Calu3 (cell line): ENCODE measurements at regions not wholly inside any gene's neighbourhood (a gene's known extent, or its start where the extent isn't known, plus 50 kb on each side); places are given as distances from the start of the nearest gene placed in this dataset.
"Not testable (repeated sequence)": the region's sequence is repeated elsewhere in the genome, so short reads cannot be mapped to it uniquely, and the experiment has no call there.

ENCODE experiments used
- BruUV-seq: library from RNA; stranded (reverse); fragments of 400-500 nt; replicated peaks from 2 replicates; lab custom pipeline; 2021; lab: Mats Ljungman, UMichigan
- CTCF ChIA-PET: fragments of 300-600 bp; sonication (Branson Sonifier 250); formaldehyde crosslinking; loops from one replicate; lab custom pipeline; 2022; ENCODE audit warnings: antibody characterized with exemption; lab: Charles Lee
- DNase-seq: peaks from one replicate; pipeline ENCODE4 v3.0.0; 2022
- H3K27ac Mint-ChIP-seq: one replicate; pipeline ENCODE4 v1.8.0; 2022; ENCODE audit warnings: mixed read lengths; ENCODE audit not compliant: unreplicated experiment
- H3K27me3 Mint-ChIP-seq: one replicate; pipeline ENCODE4 v1.8.0; 2022; ENCODE audit warnings: mixed read lengths; ENCODE audit not compliant: unreplicated experiment
- H3K36me3 Mint-ChIP-seq: one replicate; pipeline ENCODE4 v1.8.0; 2022; ENCODE audit warnings: mild to moderate bottlenecking, moderate library complexity, mixed read lengths; ENCODE audit not compliant: insufficient read depth, unreplicated experiment
- H3K4me1 Mint-ChIP-seq: one replicate; pipeline ENCODE4 v1.8.0; 2022; ENCODE audit warnings: mild to moderate bottlenecking, low read depth, mixed read lengths; ENCODE audit not compliant: unreplicated experiment
- H3K4me3 Mint-ChIP-seq: one replicate; pipeline ENCODE4 v1.8.0; 2022; ENCODE audit warnings: mild to moderate bottlenecking, low read depth, moderate library complexity, mixed read lengths; ENCODE audit not compliant: unreplicated experiment
- H3K9me3 Mint-ChIP-seq: one replicate; pipeline ENCODE4 v1.8.0; 2022; ENCODE audit warnings: low read depth, mixed read lengths; ENCODE audit not compliant: unreplicated experiment
- intact Hi-C: fragments of 100-400 bp; cut with micrococcal nuclease; formaldehyde crosslinking; loops from one replicate; pipeline ENCODE4 v1.10.0; 2022; ENCODE audit not compliant: unreplicated experiment
- TF ChIP-seq, protein P1 (sequence below): fragments of 200-600 bp; IDR thresholded peaks from one replicate; pipeline ENCODE4 v1.8.0; 2022; ENCODE audit warnings: antibody characterized with exemption; ENCODE audit not compliant: unreplicated experiment

DNA sequence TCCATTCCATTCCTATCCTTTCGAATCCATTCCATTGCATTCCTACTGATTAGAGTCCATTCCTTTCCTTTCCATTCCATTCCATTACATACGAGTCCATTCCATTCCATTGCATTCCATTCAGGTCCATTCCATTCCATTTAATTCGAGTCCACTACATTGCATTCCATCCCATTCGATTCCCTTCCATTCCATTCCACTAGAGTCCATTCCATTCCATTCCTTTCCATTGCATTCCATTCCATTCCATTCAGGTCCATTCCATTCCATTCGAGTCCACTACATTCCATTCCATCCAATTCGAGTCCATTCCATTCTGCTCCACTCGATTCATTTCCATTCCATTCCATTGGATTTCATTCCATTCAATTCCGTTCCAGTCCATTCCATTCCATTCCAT, 1133.6 kb downstream of the RPIA start:
- TF ChIP-seq, protein P1, sequence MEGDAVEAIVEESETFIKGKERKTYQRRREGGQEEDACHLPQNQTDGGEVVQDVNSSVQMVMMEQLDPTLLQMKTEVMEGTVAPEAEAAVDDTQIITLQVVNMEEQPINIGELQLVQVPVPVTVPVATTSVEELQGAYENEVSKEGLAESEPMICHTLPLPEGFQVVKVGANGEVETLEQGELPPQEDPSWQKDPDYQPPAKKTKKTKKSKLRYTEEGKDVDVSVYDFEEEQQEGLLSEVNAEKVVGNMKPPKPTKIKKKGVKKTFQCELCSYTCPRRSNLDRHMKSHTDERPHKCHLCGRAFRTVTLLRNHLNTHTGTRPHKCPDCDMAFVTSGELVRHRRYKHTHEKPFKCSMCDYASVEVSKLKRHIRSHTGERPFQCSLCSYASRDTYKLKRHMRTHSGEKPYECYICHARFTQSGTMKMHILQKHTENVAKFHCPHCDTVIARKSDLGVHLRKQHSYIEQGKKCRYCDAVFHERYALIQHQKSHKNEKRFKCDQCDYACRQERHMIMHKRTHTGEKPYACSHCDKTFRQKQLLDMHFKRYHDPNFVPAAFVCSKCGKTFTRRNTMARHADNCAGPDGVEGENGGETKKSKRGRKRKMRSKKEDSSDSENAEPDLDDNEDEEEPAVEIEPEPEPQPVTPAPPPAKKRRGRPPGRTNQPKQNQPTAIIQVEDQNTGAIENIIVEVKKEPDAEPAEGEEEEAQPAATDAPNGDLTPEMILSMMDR = no peak
- DNase-seq = no peak
- Mint-ChIP-seq H3K4me3 (no peak overlapping the region), H3K27ac (no peak overlapping the region), H3K36me3 (no peaks in the 10 kb centered on the region), H3K4me1 (no peaks in the 10 kb centered on the region), H3K27me3 (no peaks in the 10 kb centered on the region), H3K9me3 (peaks cover 32% of the 10 kb centered on the region)
- intact Hi-C loops = no loop called here
- CTCF ChIA-PET = no interaction called here
- BruUV-seq = no TSS peak

DNA sequence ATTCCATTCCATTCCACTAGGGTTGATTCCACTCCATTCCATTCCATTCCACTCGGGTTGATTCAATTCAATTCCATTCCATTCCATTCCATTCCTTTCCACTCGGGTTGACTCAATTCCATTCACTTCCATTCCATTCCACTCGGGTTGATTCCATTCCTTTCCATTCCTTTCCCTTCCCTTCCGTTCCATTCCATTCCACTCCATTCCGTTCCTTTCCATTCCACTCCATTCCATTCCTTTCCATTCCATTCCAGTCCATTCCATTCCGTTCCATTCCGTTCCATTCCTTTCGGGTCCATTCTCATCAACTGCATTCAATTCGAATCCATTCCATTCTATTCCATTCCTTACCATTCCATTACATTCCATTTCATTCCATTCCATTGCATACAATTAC, 1135.3 kb downstream of the RPIA start:
- not testable (repeated sequence) for H3K36me3 Mint-ChIP-seq, H3K27me3 Mint-ChIP-seq

DNA sequence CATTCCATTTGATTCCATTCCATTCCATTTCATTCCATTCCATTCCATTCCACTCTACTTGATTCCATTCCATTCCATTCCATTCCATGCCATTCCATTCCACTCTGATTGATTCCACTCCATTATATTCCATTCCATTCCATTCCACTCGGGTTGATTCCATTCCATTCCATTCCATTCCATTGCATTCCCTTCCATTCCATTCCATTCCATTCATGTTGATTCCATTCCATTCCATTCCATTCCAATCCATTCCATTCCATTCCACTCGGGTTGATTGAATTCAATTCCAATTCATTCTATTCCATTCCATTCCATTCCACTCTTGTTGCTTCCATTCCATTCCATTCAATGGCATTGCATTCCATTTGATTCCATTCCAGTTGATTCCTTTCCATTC, 1136.4 kb downstream of the RPIA start:
- H3K4me3 Mint-ChIP-seq, CTCF ChIA-PET, intact Hi-C loops, H3K27ac Mint-ChIP-seq, H3K36me3 Mint-ChIP-seq, H3K27me3 Mint-ChIP-seq, H3K4me1 Mint-ChIP-seq, DNase-seq, BruUV-seq: not testable (repeated sequence)
- H3K9me3 Mint-ChIP-seq = peaks cover 35% of the 10 kb centered on the region

More for the DNA sequence above, 1135.3 kb downstream of the RPIA start:
- H3K4me3 Mint-ChIP-seq, H3K4me1 Mint-ChIP-seq, H3K27ac Mint-ChIP-seq, BruUV-seq, DNase-seq, CTCF ChIA-PET, intact Hi-C loops: not testable (repeated sequence)
- peaks cover 31% of the 10 kb centered on the region for H3K9me3 Mint-ChIP-seq

DNA sequence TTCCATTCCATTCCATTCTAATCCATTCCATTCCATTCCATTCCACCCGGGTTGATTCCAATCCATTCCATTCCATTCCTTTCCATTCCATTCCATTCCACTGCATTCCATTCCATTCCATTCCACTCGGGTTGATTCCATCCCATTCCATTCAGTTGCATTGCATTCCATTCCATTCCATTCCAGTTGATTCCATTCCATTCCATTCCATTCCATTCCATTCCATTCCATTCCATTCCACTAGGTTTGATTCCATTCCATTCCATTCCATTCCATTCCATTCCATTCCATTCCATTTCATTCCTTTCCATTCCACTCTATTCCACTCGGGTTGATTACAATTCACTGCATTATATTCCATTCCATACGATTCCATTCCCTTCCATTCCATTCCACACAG, 1136.9 kb downstream of the RPIA start:
- H3K27ac Mint-ChIP-seq, H3K4me1 Mint-ChIP-seq, H3K36me3 Mint-ChIP-seq, DNase-seq, CTCF ChIA-PET, H3K27me3 Mint-ChIP-seq, H3K4me3 Mint-ChIP-seq, BruUV-seq, intact Hi-C loops: not testable (repeated sequence)
- peaks cover 39% of the 10 kb centered on the region for H3K9me3 Mint-ChIP-seq

DNA sequence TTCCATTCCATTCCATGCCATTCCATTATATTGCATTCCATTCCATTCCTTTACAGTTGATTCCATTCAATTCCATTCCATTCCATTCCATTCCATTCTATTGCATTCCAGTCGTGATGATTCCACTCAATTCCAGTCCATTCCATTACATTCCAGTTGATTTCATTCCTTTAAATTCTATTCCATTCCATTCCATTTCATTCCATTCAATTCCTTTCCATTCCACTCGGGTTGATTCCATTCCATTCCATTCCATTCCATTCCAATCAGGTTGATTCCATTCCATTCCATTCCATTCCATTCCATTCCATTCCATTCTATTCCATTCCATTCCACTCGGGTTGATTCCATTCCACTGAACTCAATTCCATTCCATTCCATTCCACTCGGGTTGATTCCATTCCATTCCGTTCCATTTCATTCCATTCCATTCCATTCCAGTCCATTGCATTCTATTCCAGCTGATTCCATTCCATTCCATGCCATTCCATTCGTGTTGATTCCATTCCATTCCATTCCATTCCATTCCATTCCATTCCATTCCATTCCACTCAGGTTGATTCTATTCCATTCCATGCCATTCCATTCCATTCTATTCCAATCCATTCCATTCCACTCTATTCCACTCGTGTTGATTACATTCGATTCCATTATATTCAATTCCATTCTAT, 1137.6 kb downstream of the RPIA start:
- H3K27ac Mint-ChIP-seq, H3K4me1 Mint-ChIP-seq, DNase-seq, H3K27me3 Mint-ChIP-seq, intact Hi-C loops, CTCF ChIA-PET, H3K36me3 Mint-ChIP-seq, BruUV-seq, H3K4me3 Mint-ChIP-seq: not testable (repeated sequence)
- H3K9me3 Mint-ChIP-seq = peaks cover 40% of the 10 kb centered on the region

DNA sequence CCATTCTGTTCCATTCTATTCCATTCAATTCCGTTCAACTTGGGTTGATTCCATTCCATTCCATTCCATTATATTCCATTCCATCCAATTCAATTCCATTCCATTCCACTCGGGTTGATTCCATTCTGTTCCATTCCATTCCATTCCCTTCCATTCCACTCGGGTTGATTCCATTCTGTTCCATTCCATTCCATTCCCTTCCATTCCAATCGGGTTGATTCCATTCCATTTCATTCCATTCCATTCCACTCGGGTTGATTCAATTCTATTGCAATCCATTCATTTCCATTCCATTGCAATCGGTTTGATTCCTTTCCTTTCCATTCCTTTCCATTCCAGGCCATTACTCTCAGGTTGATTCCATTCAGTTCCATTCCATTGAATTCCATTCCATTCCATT, 1138.4 kb downstream of the RPIA start:
- TF ChIP-seq, protein P1 = no peak
- H3K36me3 Mint-ChIP-seq = no peaks in the 10 kb centered on the region
- H3K4me1 Mint-ChIP-seq = no peaks in the 10 kb centered on the region
- intact Hi-C loops = no loop called here
- H3K27ac Mint-ChIP-seq = no peak overlapping the region
- CTCF ChIA-PET = no interaction called here
- H3K9me3 Mint-ChIP-seq = peaks cover 46% of the 10 kb centered on the region
- no TSS peak for BruUV-seq
- no peak for DNase-seq
- H3K27me3 Mint-ChIP-seq = no peaks in the 10 kb centered on the region
- no peak overlapping the region for H3K4me3 Mint-ChIP-seq

DNA sequence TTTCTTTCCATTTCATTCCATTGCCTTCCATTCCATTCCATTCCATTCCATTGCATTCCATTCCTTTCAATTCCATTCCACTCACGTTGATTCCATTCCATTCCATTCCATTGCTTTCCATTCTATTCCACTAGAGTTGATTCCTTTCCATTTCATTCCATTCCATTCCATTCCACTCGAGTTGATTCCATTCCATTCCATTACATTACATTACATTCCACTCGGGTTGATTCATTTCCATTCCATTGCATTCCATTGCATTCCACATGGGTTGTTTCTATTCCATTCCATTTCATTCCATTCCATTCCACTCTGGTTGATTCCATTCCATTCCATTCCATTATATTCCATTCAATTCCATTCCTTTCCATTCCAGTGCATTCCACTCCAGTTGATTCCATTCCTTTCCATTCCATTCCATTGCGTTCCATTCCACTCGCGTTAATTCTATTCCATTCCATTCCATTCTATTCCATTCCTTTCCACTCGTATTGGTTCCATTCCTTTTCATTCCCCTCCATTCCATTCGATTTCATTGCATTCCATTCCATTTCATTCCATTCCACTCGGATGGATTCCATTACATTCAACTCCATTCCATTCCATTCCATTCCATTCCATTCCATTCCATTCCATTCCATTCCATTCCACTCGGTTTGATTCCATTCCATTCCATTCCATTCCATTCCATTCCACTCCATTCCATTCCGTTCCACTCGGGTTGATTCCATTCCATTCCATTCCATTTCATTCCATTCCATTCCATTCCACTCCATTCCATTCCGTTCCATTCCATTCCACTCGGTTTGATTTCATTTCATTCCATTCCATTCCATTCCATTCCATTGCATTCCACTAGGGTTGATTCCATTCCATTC, 1139.1 kb downstream of the RPIA start:
- BruUV-seq, H3K27me3 Mint-ChIP-seq, CTCF ChIA-PET, intact Hi-C loops, H3K4me1 Mint-ChIP-seq, H3K4me3 Mint-ChIP-seq, DNase-seq, H3K27ac Mint-ChIP-seq, H3K36me3 Mint-ChIP-seq: not testable (repeated sequence)
- H3K9me3 Mint-ChIP-seq = peaks cover 49% of the 10 kb centered on the region
